OCI-LY7 (cell line): ENCODE measurements at regions not wholly inside any gene's neighbourhood (a gene's known extent, or its start where the extent isn't known, plus 50 kb on each side); places are given as distances from the start of the nearest gene placed in this dataset.

Experiments
- BruUV-seq: library from RNA; stranded (reverse); fragments of 400-500 nt; replicated peaks from 2 replicates; lab custom pipeline; 2021; lab: Mats Ljungman, UMichigan
- CTCF ChIA-PET: fragments of 300-600 bp; sonication (Branson Sonifier 250); formaldehyde crosslinking; loops from one replicate; lab custom pipeline; 2022; ENCODE audit warnings: antibody characterized with exemption; ENCODE audit not compliant: unreplicated experiment; lab: Charles Lee
- POLR2A ChIA-PET: fragments of 300-600 bp; sonication (Branson Sonifier 250); formaldehyde crosslinking; loops from one replicate; lab custom pipeline; 2022; ENCODE audit warnings: antibody characterized with exemption; lab: Charles Lee
- DNase-seq: peaks from one replicate; pipeline ENCODE4 v3.0.0-alpha.2; 2015; ENCODE audit warnings: low spot score
- H2AFZ ChIP-seq: fragments of 200-600 bp; sonication (generic), shearing (Covaris generic); 2 replicates; pipeline ENCODE4 v1.6.1; 2014; ENCODE audit warnings: mild to moderate bottlenecking, antibody characterized with exemption, low read length, moderate library complexity
- H3K27ac ChIP-seq: fragments of 200-600 bp; sonication (generic); 2 replicates; pipeline ENCODE4 v1.5.1; 2014; ENCODE audit warnings: mixed run types, low read depth, mild to moderate bottlenecking, moderate library complexity, low read length, inconsistent platforms; ENCODE audit not compliant: poor library complexity, severe bottlenecking
- H3K36me3 ChIP-seq: fragments of 200-600 bp; sonication (generic); 2 replicates; pipeline ENCODE4 v1.6.1; 2014; ENCODE audit warnings: mild to moderate bottlenecking, antibody characterized with exemption, low read length, moderate library complexity, mixed read lengths; ENCODE audit not compliant: insufficient read depth
- H3K4me1 ChIP-seq: fragments of 200-600 bp; sonication (generic); 2 replicates; pipeline ENCODE4 v1.5.1; 2014; ENCODE audit warnings: mild to moderate bottlenecking, low read length; ENCODE audit not compliant: insufficient read depth, poor library complexity, severe bottlenecking
- H3K4me2 ChIP-seq: fragments of 200-600 bp; sonication (generic); 2 replicates; pipeline ENCODE4 v1.6.1; 2014; ENCODE audit warnings: mild to moderate bottlenecking, low read length
- H3K4me3 ChIP-seq: fragments of 200-600 bp; sonication (generic); 2 replicates; pipeline ENCODE4 v1.5.1; 2014; ENCODE audit warnings: mild to moderate bottlenecking, low read depth, low read length; ENCODE audit not compliant: poor library complexity, severe bottlenecking
- H3K79me2 ChIP-seq: fragments of 200-600 bp; sonication (generic); 2 replicates; pipeline ENCODE4 v1.6.1; 2016; ENCODE audit warnings: low read depth, mild to moderate bottlenecking, low read length, moderate library complexity, mixed read lengths; ENCODE audit not compliant: insufficient read depth
- H3K9me2 ChIP-seq: fragments of 200-600 bp; sonication (generic); 2 replicates; pipeline ENCODE4 v1.6.1; 2016; ENCODE audit warnings: mild to moderate bottlenecking, low read length, mixed read lengths; ENCODE audit not compliant: insufficient read depth
- H3K9me3 ChIP-seq: fragments of 200-600 bp; sonication (generic); 2 replicates; pipeline ENCODE4 v1.6.1; 2014; ENCODE audit warnings: mild to moderate bottlenecking, mixed run types, low read length, mixed read lengths
- H4K20me1 ChIP-seq: fragments of 200-600 bp; sonication (generic); 2 replicates; pipeline ENCODE4 v1.6.1; 2014; ENCODE audit warnings: mild to moderate bottlenecking, antibody characterized with exemption, low read length, moderate library complexity, mixed read lengths; ENCODE audit not compliant: insufficient read depth
- CTCF ChIP-seq: fragments of 200-600 bp; sonication (generic); conservative IDR thresholded peaks from 2 replicates; pipeline ENCODE4 v1.5.1; 2014; ENCODE audit warnings: mild to moderate bottlenecking, antibody characterized with exemption, low read length, moderate library complexity, mixed read lengths
- EZH2phosphoT487 ChIP-seq: fragments of 200-600 bp; sonication (generic); IDR thresholded peaks from 2 replicates; pipeline ENCODE4 v1.6.1; 2018; ENCODE audit warnings: low read depth, borderline replicate concordance, mild to moderate bottlenecking, mixed run types, antibody characterized with exemption, low read length, moderate library complexity, mixed read lengths
- intact Hi-C: fragments of 100-400 bp; cut with micrococcal nuclease; formaldehyde crosslinking; loops from one replicate; pipeline ENCODE4 v1.10.0; 2022; ENCODE audit not compliant: unreplicated experiment

GRCh38 chr5:97606531-97606930 is 423.5 kb upstream of the RIOK2 start:
- CTCF ChIA-PET: no interaction called here

GRCh38 chr5:97608501-97608900 is 425.5 kb upstream of the RIOK2 start:
- Histone ChIP-seq H3K4me1 (no peaks in the 10 kb centered on the region), H3K79me2 (no peaks in the 10 kb centered on the region), H3K9me3 (no peaks in the 10 kb centered on the region), H4K20me1 (no peaks in the 10 kb centered on the region), H3K36me3 (no peaks in the 10 kb centered on the region), H3K4me3 (no peak overlapping the region), H2AFZ (no peak overlapping the region), H3K4me2 (no peak overlapping the region), H3K27ac (no peak overlapping the region), H3K9me2 (peaks cover 6% of the 10 kb centered on the region)
- ChIA-PET CTCF (no interaction called here), POLR2A (interaction anchor here (0.7 kb wide), 1 partner anchor 345 kb away, joined by 3 read pairs; no protein-coding TSS in a partner anchor)
- BruUV-seq: no TSS peak
- TF ChIP-seq CTCF: no peak
- TF ChIP-seq EZH2phosphoT487: no peak
- intact Hi-C loops: no loop called here
- DNase-seq: no peak

More at GRCh38 chr5:97606531-97606930, 423.5 kb upstream of the RIOK2 start:
- H3K4me3 ChIP-seq: no peak overlapping the region
- POLR2A ChIA-PET: no interaction called here
- no peak overlapping the region for H2AFZ ChIP-seq
- H4K20me1 ChIP-seq: no peaks in the 10 kb centered on the region
- no peaks in the 10 kb centered on the region for H3K9me3 ChIP-seq
- no TSS peak for BruUV-seq
- H3K9me2 ChIP-seq: peaks cover 6% of the 10 kb centered on the region
- H3K79me2 ChIP-seq: no peaks in the 10 kb centered on the region
- no peak overlapping the region for H3K27ac ChIP-seq
- H3K36me3 ChIP-seq: no peaks in the 10 kb centered on the region
- intact Hi-C loops: no loop called here
- no peak overlapping the region for H3K4me2 ChIP-seq
- TF ChIP-seq CTCF: no peak
- TF ChIP-seq EZH2phosphoT487: no peak
- no peaks in the 10 kb centered on the region for H3K4me1 ChIP-seq
- no peak for DNase-seq

GRCh38 chr5:97618721-97619120 is 435.7 kb upstream of the RIOK2 start:
- Histone ChIP-seq H3K79me2 (no peaks in the 10 kb centered on the region), H3K4me3 (no peak overlapping the region), H2AFZ (no peak overlapping the region), H3K36me3 (no peaks in the 10 kb centered on the region), H3K4me2 (no peak overlapping the region), H3K9me3 (no peaks in the 10 kb centered on the region), H3K4me1 (no peaks in the 10 kb centered on the region), H3K27ac (no peak overlapping the region), H3K9me2 (no peaks in the 10 kb centered on the region), H4K20me1 (no peaks in the 10 kb centered on the region)
- POLR2A ChIA-PET: interaction anchor here (1.1 kb wide), 1 partner anchor 22 kb away, joined by 4 read pairs; no protein-coding TSS in a partner anchor
- BruUV-seq: no TSS peak
- intact Hi-C loops: no loop called here
- TF ChIP-seq EZH2phosphoT487 (no peak), CTCF (no peak)
- CTCF ChIA-PET: no interaction called here
- no peak for DNase-seq
